ENCODE measurements at regions not wholly inside any gene's neighbourhood (a gene's known extent, or its start where the extent isn't known, plus 50 kb on each side); places are given as distances from the start of the nearest gene placed in this dataset.

- TF ChIP-seq POLR2A (IDR thresholded peaks at IDR 0.05) (no peak), CTCF (IDR thresholded peaks at IDR 0.05) (no peak), EP300 (IDR thresholded peaks at IDR 0.05) (no peak)
Measured at GRCh38 chr6:22026164-22026678, 270.6 kb downstream of the PRL start.
